Right atrium auricular region (tissue), 2 donors: ENCODE measurements at regions not wholly inside any gene's neighbourhood (a gene's known extent, or its start where the extent isn't known, plus 50 kb on each side); places are given as distances from the start of the nearest gene placed in this dataset.

ENCODE experiments used
- DNase-seq: peaks from one replicate; pipeline ENCODE4 v3.0.0-alpha.2; 2019; ENCODE audit warnings: low spot score
- H3K27ac ChIP-seq, 2 donors: fragments of 200-600 bp; sonication (generic); 1 replicate in 1 of 2; 2 replicates in 1 of 2; pipeline ENCODE4 v1.5.1; 2016 to 2019
- H3K27me3 ChIP-seq, 2 donors: fragments of 200-600 bp; sonication (generic); one replicate each; pipeline versions ENCODE4 v1.5.1 to v1.6.0; 2017 to 2019
- H3K36me3 ChIP-seq: fragments of 200-600 bp; sonication (generic); one replicate; pipeline ENCODE4 v1.5.1; 2016
- H3K4me1 ChIP-seq, 2 donors: fragments of 200-600 bp; sonication (generic); one replicate each; pipeline versions ENCODE4 v1.5.1 to v1.6.0; 2017 to 2019
- H3K4me3 ChIP-seq, 2 donors: fragments of 200-600 bp; sonication (generic); 1 replicate in 1 of 2; 2 replicates in 1 of 2; pipeline ENCODE4 v1.5.1; 2017 to 2019; ENCODE audit warnings: mild to moderate bottlenecking in 1 of 2, moderate library complexity in 1 of 2
- H3K9me3 ChIP-seq, 2 donors: fragments of 200-600 bp; sonication (generic); one replicate each; pipeline ENCODE4 v1.5.1; 2019
- TF ChIP-seq, protein P1 (sequence below), 2 donors: fragments of 200-600 bp; sonication (generic); IDR thresholded peaks; one replicate each; pipeline ENCODE4 v1.5.1; 2019; ENCODE audit warnings: antibody characterized with exemption in 2 of 2

- no peak for DNase-seq
- H3K27me3 ChIP-seq: no peaks in the 10 kb centered on the region
- H3K4me1 ChIP-seq: no peaks in the 10 kb centered on the region
- no peak overlapping the region for H3K4me3 ChIP-seq
- TF ChIP-seq, protein P1, sequence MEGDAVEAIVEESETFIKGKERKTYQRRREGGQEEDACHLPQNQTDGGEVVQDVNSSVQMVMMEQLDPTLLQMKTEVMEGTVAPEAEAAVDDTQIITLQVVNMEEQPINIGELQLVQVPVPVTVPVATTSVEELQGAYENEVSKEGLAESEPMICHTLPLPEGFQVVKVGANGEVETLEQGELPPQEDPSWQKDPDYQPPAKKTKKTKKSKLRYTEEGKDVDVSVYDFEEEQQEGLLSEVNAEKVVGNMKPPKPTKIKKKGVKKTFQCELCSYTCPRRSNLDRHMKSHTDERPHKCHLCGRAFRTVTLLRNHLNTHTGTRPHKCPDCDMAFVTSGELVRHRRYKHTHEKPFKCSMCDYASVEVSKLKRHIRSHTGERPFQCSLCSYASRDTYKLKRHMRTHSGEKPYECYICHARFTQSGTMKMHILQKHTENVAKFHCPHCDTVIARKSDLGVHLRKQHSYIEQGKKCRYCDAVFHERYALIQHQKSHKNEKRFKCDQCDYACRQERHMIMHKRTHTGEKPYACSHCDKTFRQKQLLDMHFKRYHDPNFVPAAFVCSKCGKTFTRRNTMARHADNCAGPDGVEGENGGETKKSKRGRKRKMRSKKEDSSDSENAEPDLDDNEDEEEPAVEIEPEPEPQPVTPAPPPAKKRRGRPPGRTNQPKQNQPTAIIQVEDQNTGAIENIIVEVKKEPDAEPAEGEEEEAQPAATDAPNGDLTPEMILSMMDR (IDR thresholded peaks at IDR 0.05): no peak
- H3K9me3 ChIP-seq: no peaks in the 10 kb centered on the region
- no peak overlapping the region for H3K27ac ChIP-seq
- H3K36me3 ChIP-seq: no peaks in the 10 kb centered on the region
Observed at GRCh38 chr6:21436625-21437024, 156.9 kb upstream of the SOX4 start.

DNA sequence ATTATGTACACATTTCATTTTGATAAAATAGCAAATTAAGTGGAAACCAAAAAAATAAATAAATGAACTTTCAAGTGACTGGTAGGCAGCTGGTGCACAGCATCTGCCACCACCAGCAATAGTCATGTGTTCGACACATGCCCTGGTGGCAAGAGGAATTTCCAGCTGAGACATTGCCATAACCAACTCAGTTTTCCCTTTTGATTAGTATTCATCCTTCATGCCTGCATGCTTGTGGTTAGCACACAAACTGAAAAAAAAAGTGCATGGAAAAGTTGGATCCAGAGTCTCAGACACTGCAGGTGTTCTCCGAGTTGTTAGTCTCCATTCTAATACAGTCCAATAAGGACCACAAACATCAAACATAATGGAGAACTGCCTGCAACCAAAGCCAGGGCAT is 156.0 kb upstream of the SOX4 start:
- Histone ChIP-seq H3K27ac (no peak overlapping the region), H3K9me3 (no peaks in the 10 kb centered on the region), H3K27me3 (no peaks in the 10 kb centered on the region), H3K36me3 (no peaks in the 10 kb centered on the region), H3K4me3 (no peak overlapping the region), H3K4me1 (no peaks in the 10 kb centered on the region)
- DNase-seq: no peak
- TF ChIP-seq, protein P1 (IDR thresholded peaks at IDR 0.05): no peak

GRCh38 chr6:21438237-21438985 is 155.1 kb upstream of the SOX4 start:
- no peak for DNase-seq
- Histone ChIP-seq H3K9me3 (no peaks in the 10 kb centered on the region), H3K27ac (no peak overlapping the region), H3K36me3 (no peaks in the 10 kb centered on the region), H3K4me3 (no peak overlapping the region), H3K27me3 (no peaks in the 10 kb centered on the region), H3K4me1 (no peaks in the 10 kb centered on the region)
- TF ChIP-seq, protein P1 (IDR thresholded peaks at IDR 0.05): no peak

GRCh38 chr6:21438986-21439352 is 154.6 kb upstream of the SOX4 start:
- H3K9me3 ChIP-seq: no peaks in the 10 kb centered on the region
- H3K36me3 ChIP-seq: no peaks in the 10 kb centered on the region
- H3K27me3 ChIP-seq: no peaks in the 10 kb centered on the region
- no peak for DNase-seq
- no peak overlapping the region for H3K4me3 ChIP-seq
- TF ChIP-seq, protein P1 (IDR thresholded peaks at IDR 0.05): no peak
- no peaks in the 10 kb centered on the region for H3K4me1 ChIP-seq
- H3K27ac ChIP-seq: no peak overlapping the region

DNA sequence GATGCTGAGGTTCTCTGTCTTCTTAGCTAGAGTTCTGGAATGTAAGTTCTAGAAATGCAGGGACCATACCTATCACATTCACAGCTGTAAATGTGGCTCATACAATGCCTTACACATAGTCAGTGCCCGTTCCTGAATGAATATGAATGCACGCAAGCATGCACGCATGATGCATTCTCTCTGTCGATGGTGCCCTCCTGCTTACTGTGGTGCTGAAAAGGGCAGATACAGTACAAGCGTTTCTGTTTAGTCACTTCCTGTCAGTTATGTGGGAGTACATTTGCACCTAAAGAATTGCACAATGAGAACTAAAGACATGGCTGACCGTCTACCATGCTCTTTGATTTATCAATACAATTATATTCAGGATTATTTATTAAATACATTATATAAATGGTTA is 152.2 kb upstream of the SOX4 start:
- Histone ChIP-seq H3K27me3 (no peaks in the 10 kb centered on the region), H3K27ac (no peak overlapping the region), H3K36me3 (no peaks in the 10 kb centered on the region), H3K9me3 (no peaks in the 10 kb centered on the region), H3K4me3 (no peak overlapping the region), H3K4me1 (no peaks in the 10 kb centered on the region)
- DNase-seq: no peak
- TF ChIP-seq, protein P1 (IDR thresholded peaks at IDR 0.05): no peak

DNA sequence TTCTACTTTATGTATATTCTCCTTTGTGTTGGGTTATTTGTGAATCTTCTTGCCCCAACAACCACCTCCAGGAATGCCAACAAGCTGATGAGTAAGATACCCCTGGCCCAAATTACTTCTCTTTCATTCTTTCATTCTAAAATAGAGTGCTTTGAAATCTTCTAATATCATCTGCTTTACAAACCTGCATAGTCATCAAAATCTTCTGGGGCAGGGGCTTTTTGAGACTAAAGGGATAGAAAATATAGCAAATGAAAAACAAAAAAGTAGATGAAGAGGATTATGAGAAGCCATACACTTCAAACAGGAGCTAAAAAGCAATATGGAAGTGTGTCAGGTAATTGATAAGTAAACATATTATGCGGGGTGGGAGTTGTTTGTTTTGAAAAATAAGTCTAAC is 150.7 kb upstream of the SOX4 start:
- H3K36me3 ChIP-seq: no peaks in the 10 kb centered on the region
- no peaks in the 10 kb centered on the region for H3K27me3 ChIP-seq
- no peak for DNase-seq
- H3K27ac ChIP-seq: no peak overlapping the region
- no peak overlapping the region for H3K4me3 ChIP-seq
- TF ChIP-seq, protein P1 (IDR thresholded peaks at IDR 0.05): no peak
- H3K9me3 ChIP-seq: no peaks in the 10 kb centered on the region
- no peaks in the 10 kb centered on the region for H3K4me1 ChIP-seq
